Right cardiac atrium (tissue), 5 donors: ENCODE measurements at regions not wholly inside any gene's neighbourhood (a gene's known extent, or its start where the extent isn't known, plus 50 kb on each side); places are given as distances from the start of the nearest gene placed in this dataset.
"Not testable (repeated sequence)": the region's sequence is repeated elsewhere in the genome, so short reads cannot be mapped to it uniquely, and the experiment has no call there.

Experiments
- ATAC-seq, 2 donors: fragments of 200-7000 bp; cut with Tn5 transposase; one replicate each; pipeline versions ENCODE4 v1.8.0 to v1.9.1; 2020; ENCODE audit warnings: moderate library complexity in 2 of 2, mild to moderate bottlenecking in 1 of 2
- DNase-seq, 3 donors: peaks; one replicate each; pipeline ENCODE4 v3.0.0-alpha.2; 2020
- H3K27ac ChIP-seq: one replicate; pipeline ENCODE4 v1.5.1; 2013; ENCODE audit warnings: mild to moderate bottlenecking, low read length, control low read depth, moderate library complexity
- H3K27me3 ChIP-seq: one replicate; pipeline ENCODE4 v1.6.1; 2013; ENCODE audit not compliant: control insufficient read depth, insufficient read depth
- H3K4me1 ChIP-seq: one replicate; pipeline ENCODE4 v1.6.1; 2013; ENCODE audit warnings: low read length; ENCODE audit not compliant: control insufficient read depth, insufficient read depth
- H3K4me3 ChIP-seq: one replicate; pipeline ENCODE4 v1.5.1; 2013; ENCODE audit warnings: low read length, control low read depth
- H3K9me3 ChIP-seq: one replicate; pipeline ENCODE4 v1.6.1; 2013; ENCODE audit warnings: low read length; ENCODE audit not compliant: control insufficient read depth
- WGBS: extraction: QIAGEN DNeasy Blood & Tissue Kit; methylation state at CpG from one replicate; pipeline ENCODE4 v1.1.7; 2013; 5-methylcytosine and 5-hydroxymethylcytosine counted together
- intact Hi-C, 4 donors: fragments of 100-400 bp; cut with DNase I; formaldehyde crosslinking; loops; one replicate each; pipeline versions ENCODE4 v1.11.0 to v1.14.0; 2022 to 2023
- donor health status: healthy with polysubstance abuse.
- donor health status: DM: no; HTN: yes; CAD: no.
- donor health status: DM: no; HTN: no; CAD: no.
- donor health status: DM: no; HTN: yes; CAD: no; lungs with severe emphysema.
- donor health status: DM: yes; HTN: yes; CAD: no.

DNA sequence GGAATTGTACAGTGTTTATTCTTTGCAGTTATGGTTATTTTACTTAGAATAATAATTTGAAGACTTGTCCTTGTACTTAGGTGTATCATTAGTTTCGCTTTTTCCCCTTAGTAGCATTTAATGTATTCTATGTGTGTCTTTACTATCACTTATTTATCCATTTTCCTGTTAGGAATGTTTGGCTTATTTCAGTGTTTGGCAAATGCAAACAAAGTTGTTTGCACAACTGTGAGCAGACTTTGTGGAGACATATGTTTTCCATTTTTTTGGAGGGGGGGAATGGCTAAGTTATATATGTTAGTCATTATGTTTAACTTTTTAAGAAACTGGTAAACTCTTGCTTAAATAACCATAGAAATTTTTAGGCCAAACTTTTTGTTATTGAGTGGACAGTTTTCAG lies 447.7 kb downstream of the SOX11 start:
- Histone ChIP-seq H3K27me3 (no peaks in the 10 kb centered on the region), H3K27ac (no peak overlapping the region), H3K4me3 (no peak overlapping the region), H3K9me3 (no peaks in the 10 kb centered on the region), H3K4me1 (no peaks in the 10 kb centered on the region)
- WGBS: 85% methylated on average over 1 of the region's 1 CpG
- DNase-seq: no peak
- ATAC-seq: no peak
- intact Hi-C loops: no loop called here

DNA sequence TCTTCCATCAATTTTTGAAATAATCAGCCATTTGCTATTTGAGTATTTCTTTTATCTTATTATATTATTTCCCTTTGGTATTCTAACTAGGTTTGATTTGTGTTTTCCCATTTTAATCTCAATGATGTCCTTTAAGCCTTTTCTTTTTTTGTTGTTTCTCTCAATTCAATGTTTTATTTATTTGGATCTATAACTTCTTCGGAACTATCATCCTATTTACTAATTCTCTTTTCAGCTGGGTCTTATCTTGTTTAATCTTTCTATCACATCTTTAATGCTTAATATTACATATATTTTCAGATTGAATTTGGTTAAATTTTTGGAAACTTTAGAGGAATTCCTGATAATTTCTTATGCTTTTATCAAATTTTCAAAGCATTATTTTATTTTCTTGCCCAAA lies 448.3 kb downstream of the SOX11 start:
- H3K9me3 ChIP-seq: no peaks in the 10 kb centered on the region
- no peaks in the 10 kb centered on the region for H3K27me3 ChIP-seq
- intact Hi-C loops: no loop called here
- H3K27ac ChIP-seq: no peak overlapping the region
- no peak overlapping the region for H3K4me3 ChIP-seq
- WGBS: 97% methylated on average over 1 of the region's 1 CpG
- ATAC-seq (no peak), DNase-seq (no peak)
- no peaks in the 10 kb centered on the region for H3K4me1 ChIP-seq

DNA sequence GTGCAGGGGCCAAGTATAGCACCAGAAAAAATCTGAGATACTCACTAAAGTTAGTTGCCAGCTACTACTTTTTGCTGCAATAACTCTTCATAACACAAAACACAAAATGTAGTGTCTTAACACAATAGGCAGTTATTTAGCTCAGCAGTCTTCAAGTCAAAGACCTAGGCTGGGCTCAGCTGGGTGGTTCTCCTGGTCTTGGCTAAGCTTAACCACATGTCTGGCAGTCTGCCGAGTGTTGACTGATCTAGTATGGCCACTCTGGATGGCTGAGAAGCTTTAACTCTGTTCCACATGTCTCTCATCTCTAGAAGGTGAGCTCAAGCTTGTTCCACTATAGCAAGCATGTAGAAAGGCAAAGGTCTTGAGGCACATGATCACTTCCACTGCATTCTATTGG lies 451.6 kb downstream of the SOX11 start:
- WGBS: 78% methylated on average over 1 of the region's 1 CpG
- intact Hi-C loops: no loop called here
- ATAC-seq (no peak), DNase-seq (no peak)
- Histone ChIP-seq H3K4me1 (no peaks in the 10 kb centered on the region), H3K27ac (no peak overlapping the region), H3K4me3 (no peak overlapping the region), H3K27me3 (no peaks in the 10 kb centered on the region), H3K9me3 (no peaks in the 10 kb centered on the region)

DNA sequence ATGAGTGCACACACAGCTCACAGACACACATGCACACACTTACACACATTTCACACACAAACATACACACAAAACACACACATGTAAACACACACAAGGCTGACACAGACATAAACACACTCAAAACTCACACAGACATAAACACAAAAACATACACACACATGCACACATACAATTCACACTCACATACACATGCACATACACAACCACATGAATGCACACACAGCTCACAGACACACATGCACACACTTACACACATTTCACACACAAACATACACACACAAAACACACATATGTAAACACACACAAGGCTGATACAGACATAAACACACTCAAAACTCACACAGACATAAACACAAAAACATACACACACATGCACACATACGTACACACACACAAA lies 455.0 kb downstream of the SOX11 start:
- intact Hi-C loops, H3K27ac ChIP-seq, DNase-seq, ATAC-seq, H3K4me3 ChIP-seq, H3K27me3 ChIP-seq, H3K4me1 ChIP-seq, H3K9me3 ChIP-seq: not testable (repeated sequence)
- WGBS: 51% methylated on average over 1 of the region's 1 CpG

DNA sequence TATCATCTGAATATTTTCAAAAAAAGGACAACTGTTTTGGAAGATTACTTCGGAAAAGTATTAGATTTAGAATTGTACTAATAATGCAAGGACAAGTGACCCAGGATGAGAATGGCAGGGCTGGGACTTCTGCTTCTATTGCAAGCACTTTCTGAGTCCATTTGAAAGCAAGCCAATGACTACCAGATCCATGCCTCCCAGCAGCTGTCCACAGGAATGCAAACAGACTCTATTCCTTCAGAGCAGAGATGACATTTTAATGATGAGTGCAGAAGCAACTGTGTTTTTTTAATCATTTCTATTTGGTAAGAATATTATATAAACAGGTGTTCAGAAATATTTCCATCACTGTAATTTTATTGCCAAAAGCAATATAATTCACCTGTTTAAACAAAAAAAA lies 456.7 kb downstream of the SOX11 start:
- intact Hi-C loops: no loop called here
- Histone ChIP-seq H3K27me3 (no peaks in the 10 kb centered on the region), H3K4me1 (no peaks in the 10 kb centered on the region), H3K9me3 (no peaks in the 10 kb centered on the region), H3K27ac (no peak overlapping the region), H3K4me3 (no peak overlapping the region)
- ATAC-seq (no peak), DNase-seq (no peak)
- 90% methylated on average over 1 of the region's 1 CpG for WGBS

DNA sequence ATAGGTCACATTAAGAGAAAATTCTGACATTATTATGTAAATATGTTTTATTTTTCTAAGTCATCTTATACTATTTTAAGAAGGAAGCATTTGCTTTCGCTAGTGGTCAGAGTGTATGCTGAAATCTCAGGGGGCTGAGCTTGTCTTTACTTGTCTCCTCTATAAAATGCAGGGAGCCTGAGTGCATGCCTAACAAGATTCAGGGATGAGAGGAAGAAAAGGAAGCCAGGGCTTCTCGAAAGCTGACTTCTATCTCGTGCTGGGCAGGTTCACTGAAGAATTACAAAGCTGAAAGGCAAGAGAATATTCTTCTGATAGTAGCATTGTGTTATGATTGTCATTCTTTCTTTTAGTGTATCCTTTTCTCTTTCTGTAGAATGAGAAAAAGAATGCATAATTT lies 467.4 kb downstream of the SOX11 start:
- H3K4me1 ChIP-seq: no peaks in the 10 kb centered on the region
- WGBS: 44% methylated on average over 3 of the region's 3 CpGs
- H3K27me3 ChIP-seq: no peaks in the 10 kb centered on the region
- H3K27ac ChIP-seq: no peak overlapping the region
- no peaks in the 10 kb centered on the region for H3K9me3 ChIP-seq
- ATAC-seq (no peak), DNase-seq (no peak)
- H3K4me3 ChIP-seq: no peak overlapping the region
- intact Hi-C loops: no loop called here

DNA sequence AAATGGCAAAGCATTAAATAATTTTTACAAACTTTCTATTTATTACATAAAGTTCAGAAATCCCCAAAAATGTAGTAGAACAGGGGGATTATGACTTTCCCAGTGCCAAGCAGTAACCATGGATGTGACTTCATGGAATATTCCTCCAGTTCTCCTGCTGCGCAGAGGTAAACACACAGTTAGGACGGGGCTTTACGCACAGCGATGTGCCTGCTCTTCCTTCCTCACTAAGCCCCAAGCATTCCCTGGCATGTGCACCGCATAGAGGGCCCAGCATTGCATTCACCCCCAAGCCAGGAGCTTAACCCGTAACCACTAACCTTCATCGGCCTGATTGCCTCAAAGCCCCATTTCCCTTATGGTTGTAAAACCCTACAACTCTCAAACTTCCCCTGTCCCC lies 471.7 kb downstream of the SOX11 start:
- intact Hi-C loops: no loop called here
- H3K4me1 ChIP-seq: no peaks in the 10 kb centered on the region
- WGBS: 72% methylated on average over 7 of the region's 7 CpGs
- DNase-seq (no peak), ATAC-seq (no peak)
- no peaks in the 10 kb centered on the region for H3K27me3 ChIP-seq
- H3K9me3 ChIP-seq: no peaks in the 10 kb centered on the region
- H3K27ac ChIP-seq: no peak overlapping the region
- H3K4me3 ChIP-seq: no peak overlapping the region

DNA sequence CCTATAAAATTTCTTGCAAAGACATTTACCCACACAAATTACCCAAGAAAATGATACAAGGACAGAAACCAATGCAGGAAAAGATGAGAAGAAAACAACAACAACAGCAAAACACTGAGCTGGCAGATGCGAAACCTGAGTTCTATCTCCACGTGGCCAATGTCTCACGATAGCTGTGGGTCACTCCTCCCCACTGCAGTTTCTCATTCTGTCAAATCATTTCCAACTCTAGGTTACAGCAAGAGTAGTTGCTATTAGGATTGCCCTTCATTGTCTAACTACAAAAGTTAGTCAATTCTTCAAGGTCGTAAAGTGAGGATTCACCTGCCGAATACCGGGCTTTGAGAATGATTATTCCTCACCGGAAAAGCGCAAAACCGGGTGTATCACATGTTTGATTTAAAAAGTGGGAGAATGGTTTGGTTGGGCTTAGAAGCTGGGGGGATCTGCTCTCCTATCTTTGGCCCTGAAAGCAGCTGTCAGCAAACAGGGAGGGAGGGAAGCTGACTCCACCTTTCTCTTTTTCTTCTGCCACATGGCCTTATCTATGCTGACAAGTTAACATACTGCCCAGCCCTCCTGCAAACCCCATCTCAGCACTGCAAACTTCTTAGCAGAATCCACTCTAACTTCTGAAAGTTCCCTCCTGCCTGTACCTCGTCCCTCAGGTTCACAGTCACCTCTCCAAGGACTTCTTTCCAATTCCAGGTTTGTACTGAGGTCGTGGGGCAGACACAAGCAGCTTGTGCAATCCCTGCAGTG lies 473.0 kb downstream of the SOX11 start:
- ATAC-seq (no peak), DNase-seq (no peak)
- Histone ChIP-seq H3K27ac (no peak overlapping the region), H3K4me3 (no peak overlapping the region), H3K9me3 (no peaks in the 10 kb centered on the region), H3K4me1 (no peaks in the 10 kb centered on the region), H3K27me3 (no peaks in the 10 kb centered on the region)
- intact Hi-C loops: no loop called here
- WGBS: 52% methylated on average over 11 of the region's 11 CpGs

DNA sequence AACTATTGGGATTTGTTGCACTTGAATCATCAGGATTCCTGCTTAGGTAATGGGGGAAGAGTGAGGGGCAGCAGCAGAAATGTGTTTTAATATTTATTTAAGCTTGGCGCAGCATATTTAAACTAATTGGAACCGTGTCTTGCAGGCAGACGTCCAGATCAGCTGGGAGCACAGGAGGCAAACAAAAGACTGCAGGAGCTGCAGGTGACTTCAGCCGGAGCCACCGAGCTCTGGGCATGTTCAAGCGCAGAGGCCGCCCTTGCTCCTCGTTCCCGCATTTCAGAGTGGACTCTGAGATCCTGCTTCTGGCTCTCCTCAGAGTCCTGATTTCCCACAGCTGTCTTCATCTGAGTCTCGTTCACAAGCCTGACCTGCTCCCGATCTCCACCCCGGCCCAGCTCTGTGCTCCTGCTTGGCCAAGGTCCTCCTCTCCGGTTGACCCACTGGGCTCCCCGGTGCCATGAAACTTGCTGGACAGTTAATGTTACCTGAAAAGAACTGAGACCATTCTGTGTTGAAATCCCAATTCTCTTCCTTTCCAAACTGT lies 475.5 kb downstream of the SOX11 start:
- no peaks in the 10 kb centered on the region for H3K9me3 ChIP-seq
- ATAC-seq (no peak), DNase-seq (peak in 1 of 3 donors; percentile 30)
- no peak overlapping the region for H3K4me3 ChIP-seq
- no peaks in the 10 kb centered on the region for H3K4me1 ChIP-seq
- intact Hi-C loops: no loop called here
- 83% methylated on average over 14 of the region's 14 CpGs for WGBS
- no peak overlapping the region for H3K27ac ChIP-seq
- H3K27me3 ChIP-seq: no peaks in the 10 kb centered on the region

DNA sequence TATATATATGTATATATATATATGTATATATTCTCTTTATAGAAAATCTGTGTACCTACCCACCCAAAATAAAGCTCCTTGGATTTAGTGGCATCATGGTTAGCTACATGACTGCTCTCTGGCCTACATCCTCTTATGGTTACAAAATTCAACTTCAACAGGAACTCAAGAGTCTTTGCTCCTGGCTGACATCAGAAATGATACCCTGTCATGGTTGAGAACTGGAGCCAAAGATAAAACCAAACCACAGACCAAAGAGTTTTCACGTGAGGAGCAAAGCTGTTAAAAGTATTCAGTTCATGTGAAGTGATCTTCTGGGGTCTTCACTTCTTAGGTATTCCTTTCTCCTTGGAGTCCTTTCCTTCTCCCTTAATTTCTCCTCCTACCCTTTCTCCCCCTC lies 476.3 kb downstream of the SOX11 start:
- H3K27ac ChIP-seq: no peak overlapping the region
- H3K4me1 ChIP-seq: no peaks in the 10 kb centered on the region
- H3K27me3 ChIP-seq: no peaks in the 10 kb centered on the region
- intact Hi-C loops: no loop called here
- 63% methylated on average over 1 of the region's 1 CpG for WGBS
- ATAC-seq (no peak), DNase-seq (no peak)
- H3K4me3 ChIP-seq: no peak overlapping the region
- H3K9me3 ChIP-seq: no peaks in the 10 kb centered on the region

DNA sequence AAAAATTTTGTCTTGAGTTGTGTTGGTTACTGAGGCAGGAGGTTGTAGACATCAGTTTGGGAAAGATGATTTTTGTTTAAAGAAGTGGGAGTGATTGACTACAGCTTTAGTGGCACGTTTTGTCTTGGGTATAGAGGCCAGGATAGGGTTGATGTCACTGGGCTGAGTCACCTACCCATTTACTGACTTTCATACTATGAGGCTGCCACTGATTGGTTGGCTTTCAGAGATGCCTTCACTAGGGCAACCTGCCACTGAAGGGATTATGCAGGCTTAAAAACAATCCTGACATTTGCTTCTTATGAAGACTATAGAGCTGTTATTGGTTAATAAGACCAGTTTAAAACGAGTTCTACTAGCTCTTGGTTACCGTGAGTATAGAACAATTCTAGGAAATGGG lies 479.1 kb downstream of the SOX11 start:
- Histone ChIP-seq H3K4me3 (no peak overlapping the region), H3K4me1 (no peaks in the 10 kb centered on the region), H3K27ac (no peak overlapping the region), H3K9me3 (no peaks in the 10 kb centered on the region), H3K27me3 (no peaks in the 10 kb centered on the region)
- ATAC-seq (no peak), DNase-seq (no peak)
- 62% methylated on average over 3 of the region's 3 CpGs for WGBS
- intact Hi-C loops: no loop called here

DNA sequence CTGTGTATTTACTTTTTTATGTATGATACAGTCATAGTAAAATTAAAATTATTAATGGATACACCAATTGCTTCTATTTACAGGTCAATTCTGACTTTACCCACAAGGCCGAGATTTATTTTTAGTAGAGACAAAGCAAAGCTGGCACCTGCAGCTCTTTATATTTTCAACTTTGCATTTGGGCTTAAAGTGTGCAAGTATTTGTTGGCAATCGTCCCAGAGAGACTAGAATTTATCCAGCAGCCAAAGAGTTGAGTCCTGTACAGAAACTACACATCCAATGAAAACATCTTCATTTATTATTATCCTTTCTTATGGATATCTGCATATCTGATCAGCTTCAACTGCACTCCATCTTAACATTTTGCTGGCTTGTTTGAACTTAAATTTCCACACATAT lies 485.6 kb downstream of the SOX11 start:
- Histone ChIP-seq H3K27ac (no peak overlapping the region), H3K4me3 (no peak overlapping the region), H3K27me3 (no peaks in the 10 kb centered on the region), H3K9me3 (no peaks in the 10 kb centered on the region), H3K4me1 (no peaks in the 10 kb centered on the region)
- WGBS: 45% methylated on average over 2 of the region's 2 CpGs
- ATAC-seq (no peak), DNase-seq (no peak)
- intact Hi-C loops: no loop called here
